HG03520 (cell line): ENCODE measurements at regions not wholly inside any gene's neighbourhood (a gene's known extent, or its start where the extent isn't known, plus 50 kb on each side); places are given as distances from the start of the nearest gene placed in this dataset.

Experiments used
- ATAC-seq: cut with Tn5 transposase; IDR thresholded peaks from one replicate; pipeline ENCODE4 v1.9.1; 2021; ENCODE audit warnings: mild to moderate bottlenecking, moderate library complexity; ENCODE audit not compliant: unreplicated experiment

DNA sequence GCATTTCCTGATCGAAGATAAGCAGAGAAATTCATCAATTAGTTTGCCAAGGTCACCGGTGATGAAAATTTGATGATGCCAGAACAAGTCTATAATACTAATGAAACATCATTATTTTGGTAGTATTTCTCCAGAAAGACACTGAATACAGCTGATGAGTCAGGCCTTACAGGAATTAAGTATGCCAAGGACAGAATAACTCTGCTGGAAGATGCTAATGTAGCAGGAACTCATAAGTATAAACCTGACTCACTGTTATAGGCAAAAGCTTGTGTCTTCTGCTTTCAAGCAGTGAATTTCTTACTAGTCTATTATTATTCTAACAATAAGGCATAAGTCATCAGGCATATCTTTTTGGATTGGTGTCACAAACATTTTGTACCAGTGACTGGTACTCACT, 1825.1 kb upstream of the IGFBP7 start:
- no peak for ATAC-seq

GRCh38 chr4:58936436-58936835, 1826.3 kb upstream of the IGFBP7 start:
- ATAC-seq: no peak

DNA sequence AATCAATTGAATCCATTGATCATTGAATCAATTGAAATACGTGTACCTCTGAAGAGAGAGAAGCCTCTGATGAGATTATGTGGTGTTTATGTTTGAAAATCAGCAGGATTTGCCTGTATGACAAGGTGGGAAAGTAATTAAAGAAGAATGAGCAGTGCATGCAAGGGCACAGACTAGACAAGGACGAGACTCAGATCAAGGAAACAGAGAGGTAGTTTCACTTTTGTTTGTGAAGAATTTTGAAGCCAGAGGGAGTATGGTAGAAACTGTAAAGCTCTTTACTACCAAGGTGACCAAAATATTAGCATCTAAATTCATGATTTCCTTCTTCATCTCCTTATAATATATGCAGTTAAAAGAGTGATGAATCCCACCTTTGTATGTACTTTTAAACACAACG, 1830.0 kb upstream of the IGFBP7 start:
- no peak for ATAC-seq

GRCh38 chr4:58941286-58941685, 1831.1 kb upstream of the IGFBP7 start:
- no peak for ATAC-seq

GRCh38 chr4:58953575-58953974, 1843.4 kb upstream of the IGFBP7 start:
- ATAC-seq: no peak

- no peak for ATAC-seq
Measured at GRCh38 chr4:58957711-58958110, 1847.5 kb upstream of the IGFBP7 start.

DNA sequence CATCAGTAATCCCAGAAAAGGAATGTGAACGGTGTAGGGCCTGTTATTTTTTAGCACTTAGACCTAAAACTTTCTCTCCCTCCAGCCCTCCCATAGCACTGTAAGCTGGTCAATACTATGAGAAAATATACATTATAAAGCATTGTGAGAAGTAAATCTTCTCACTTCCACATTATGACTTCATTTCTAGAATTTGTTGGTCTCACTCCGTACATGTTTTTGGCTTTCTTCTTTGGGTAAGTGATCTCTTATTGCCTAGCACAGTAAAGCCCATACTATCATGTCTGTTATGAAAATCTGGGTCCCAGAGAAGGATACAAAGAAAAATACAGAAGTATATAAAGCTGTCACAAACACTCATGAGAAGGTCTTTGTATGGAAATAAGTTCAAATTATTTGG, 1851.1 kb upstream of the IGFBP7 start:
- ATAC-seq: no peak

GRCh38 chr4:58961925-58962324, 1851.7 kb upstream of the IGFBP7 start:
- ATAC-seq: no peak

GRCh38 chr4:58962424-58962823, 1852.2 kb upstream of the IGFBP7 start:
- no peak for ATAC-seq

DNA sequence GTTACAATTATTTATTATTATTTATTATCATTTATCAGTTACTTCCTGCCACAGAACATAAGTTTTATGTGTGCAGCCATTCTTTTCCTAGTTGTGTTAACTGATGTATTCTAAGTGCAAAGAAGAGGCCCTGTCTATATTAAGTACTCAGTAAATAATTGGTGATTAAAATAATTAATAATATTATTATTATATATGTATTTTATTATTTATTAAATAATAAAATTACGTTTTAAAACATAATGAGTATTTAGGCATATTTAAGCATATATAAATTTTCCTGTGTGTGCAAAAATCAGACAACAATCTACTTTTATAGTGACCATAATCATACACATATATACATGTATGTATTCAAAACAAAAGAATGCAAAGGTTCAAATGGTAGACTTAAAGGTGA, 1871.6 kb upstream of the IGFBP7 start:
- no peak for ATAC-seq

DNA sequence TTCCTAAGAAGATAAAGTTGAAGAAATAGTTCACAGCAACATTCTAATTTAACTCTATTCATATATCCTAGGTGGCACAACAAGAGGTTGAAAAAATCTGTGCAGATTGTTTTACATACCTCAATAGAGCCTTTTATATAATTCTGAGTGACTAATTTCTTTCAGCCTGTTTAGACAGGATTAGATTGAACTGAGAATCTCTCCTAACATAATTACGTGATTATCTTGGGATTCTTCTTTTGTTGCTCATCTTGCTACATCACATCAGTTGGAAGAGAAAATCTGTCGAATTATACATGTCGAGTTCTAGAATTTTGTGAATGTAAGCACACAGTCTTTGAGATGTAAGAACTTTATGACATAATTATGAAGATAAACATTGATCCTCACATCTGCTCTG, 1873.7 kb upstream of the IGFBP7 start:
- no peak for ATAC-seq

GRCh38 chr4:59002148-59002547, 1892.0 kb upstream of the IGFBP7 start:
- no peak for ATAC-seq

DNA sequence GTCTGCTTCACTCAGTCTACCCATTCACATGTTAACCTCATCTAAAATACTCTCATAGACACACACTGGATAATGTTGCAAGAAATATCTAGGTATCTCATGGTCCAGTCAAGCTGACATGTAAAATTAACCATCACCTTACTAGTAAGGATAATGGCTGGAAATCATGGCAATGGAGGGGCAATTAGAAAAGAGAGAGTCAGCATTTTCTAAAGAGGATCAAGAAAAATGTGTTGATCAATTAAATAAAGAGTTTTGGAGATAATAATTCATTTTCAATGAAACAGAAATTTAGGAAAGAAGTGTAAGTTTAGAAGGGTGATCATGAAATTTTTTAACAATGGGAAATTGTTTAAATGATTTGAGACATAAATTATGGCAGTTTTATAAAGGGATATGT, 1914.1 kb upstream of the IGFBP7 start:
- ATAC-seq: no peak

GRCh38 chr4:59037812-59038211, 1927.6 kb upstream of the IGFBP7 start:
- ATAC-seq: no peak

- no peak for ATAC-seq
Measured at GRCh38 chr4:59039046-59039445, 1928.9 kb upstream of the IGFBP7 start.

DNA sequence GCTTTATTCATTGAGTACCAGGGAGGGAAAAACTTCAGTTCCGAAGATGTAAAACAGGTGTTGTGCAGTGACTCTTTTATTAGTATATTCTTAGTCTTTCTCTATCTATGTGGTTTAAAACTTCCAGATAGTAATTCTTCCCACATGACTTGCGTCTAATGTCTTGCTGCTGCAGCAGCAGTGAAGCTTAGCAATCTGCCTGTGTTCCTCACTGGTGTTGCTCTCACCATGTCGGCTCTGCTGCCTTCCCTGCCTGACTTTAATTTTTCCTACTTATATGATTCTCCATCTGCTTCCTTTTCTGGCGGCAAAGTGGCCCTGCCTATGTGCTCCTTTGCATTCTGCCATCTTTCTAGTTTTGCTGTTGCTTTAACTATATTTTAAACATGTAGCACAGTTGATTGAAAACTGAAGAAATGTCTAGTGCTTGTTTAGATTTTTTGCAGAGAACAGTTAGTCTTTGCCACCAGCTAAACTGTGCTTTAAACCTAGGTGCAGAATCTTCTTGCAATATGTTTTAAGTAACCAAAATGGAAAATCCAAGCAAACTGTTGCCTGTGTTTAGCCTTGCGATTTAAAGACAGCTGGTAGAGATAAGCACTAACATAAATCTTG, 1934.2 kb upstream of the IGFBP7 start:
- ATAC-seq: no peak

- ATAC-seq: no peak
Measured at GRCh38 chr4:59054086-59054485, 1943.9 kb upstream of the IGFBP7 start.

- no peak for ATAC-seq
Measured at GRCh38 chr4:59057804-59058203, 1947.6 kb upstream of the IGFBP7 start.

DNA sequence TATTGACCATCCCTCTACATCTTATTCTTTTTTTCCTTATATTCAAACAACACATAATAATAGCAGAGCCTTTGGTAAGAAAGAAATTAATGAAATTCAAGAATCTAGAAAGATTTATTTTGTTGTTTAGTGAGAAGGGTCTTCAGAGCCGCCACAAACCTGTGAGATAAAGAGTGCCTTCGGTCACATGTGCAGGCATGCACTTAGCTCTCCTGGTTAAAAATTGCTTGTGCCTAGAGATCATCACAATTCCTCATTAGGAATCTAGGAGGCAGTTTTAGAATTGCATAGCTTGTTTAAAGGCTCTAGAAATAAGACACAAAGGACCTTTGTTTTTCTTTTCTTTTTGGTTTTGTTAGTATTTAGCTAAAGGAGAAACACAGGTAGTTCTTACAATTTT, 1948.4 kb upstream of the IGFBP7 start:
- ATAC-seq: no peak

DNA sequence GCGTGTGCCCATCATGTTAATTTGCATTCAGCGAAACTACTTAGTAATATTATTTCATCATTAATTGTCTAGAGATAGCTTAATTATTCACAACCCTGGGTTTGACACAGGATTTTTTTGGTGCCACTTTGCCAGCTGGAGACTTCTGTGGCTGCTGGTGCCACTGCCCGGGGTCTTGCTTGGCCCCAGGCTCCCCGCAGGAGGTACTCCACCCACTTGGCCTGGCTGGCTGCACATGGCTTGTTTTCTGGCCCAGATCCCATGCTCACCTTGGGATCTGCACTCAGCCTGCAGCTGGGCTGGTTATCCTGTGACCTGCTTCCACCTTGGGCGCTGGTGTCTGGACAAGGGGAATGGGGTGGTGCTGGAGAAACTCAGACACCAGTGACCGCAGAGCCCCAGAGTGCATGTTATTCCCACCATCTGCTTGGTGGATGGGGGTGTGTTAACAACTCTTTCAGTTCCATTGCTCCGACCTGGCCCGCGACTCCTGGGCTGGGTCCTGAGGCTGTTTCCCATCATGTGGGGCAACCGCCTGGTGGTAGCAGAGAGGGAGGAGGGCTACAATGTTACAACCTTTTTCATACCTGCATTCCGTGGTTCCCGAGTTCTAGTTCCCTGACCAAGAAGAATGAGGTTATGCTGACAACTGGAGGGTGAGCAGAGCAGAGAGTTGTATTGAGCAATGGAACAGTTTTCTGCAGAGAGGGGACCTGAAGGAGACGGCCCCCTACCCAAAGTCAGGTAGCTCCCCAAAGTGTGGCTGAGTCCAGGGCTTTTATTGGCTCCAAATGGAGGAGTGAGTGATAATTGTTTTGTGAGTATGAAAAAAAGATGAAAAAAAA, 1950.0 kb upstream of the IGFBP7 start:
- no peak for ATAC-seq

- no peak for ATAC-seq
Measured at GRCh38 chr4:59060895-59061294, 1950.7 kb upstream of the IGFBP7 start.

GRCh38 chr4:59063015-59063720, 1953.0 kb upstream of the IGFBP7 start:
- no peak for ATAC-seq
